Lung (tissue), 11 donors: ENCODE measurements at regions not wholly inside any gene's neighbourhood (a gene's known extent, or its start where the extent isn't known, plus 50 kb on each side); places are given as distances from the start of the nearest gene placed in this dataset.

Source experiments
- ATAC-seq: fragments of 200-7000 bp; cut with Tn5 transposase; one replicate; pipeline ENCODE4 v1.9.1; 2020; ENCODE audit warnings: moderate number of reproducible peaks; ENCODE audit not compliant: insufficient read depth, low FRiP score
- DNase-seq, 3 donors: peaks; one replicate each; pipeline ENCODE4 v3.0.0-alpha.2; 2013 to 2017
- H3K27ac ChIP-seq, 2 donors: one replicate each; pipeline ENCODE4 v1.5.1; 2013; ENCODE audit warnings: mild to moderate bottlenecking in 2 of 2, moderate library complexity in 2 of 2, control low read depth in 1 of 2, inconsistent platforms in 1 of 2, low read depth in 1 of 2, low read length in 1 of 2
- H3K27me3 ChIP-seq, 3 donors: one replicate each; pipeline ENCODE4 v1.5.1; 2013; ENCODE audit warnings: low read length in 2 of 3; ENCODE audit not compliant: control insufficient read depth in 3 of 3, insufficient read depth in 3 of 3
- H3K36me3 ChIP-seq, 4 donors: one replicate each; pipeline ENCODE4 v1.5.1; 2013; ENCODE audit warnings: low read length in 4 of 4, mild to moderate bottlenecking in 1 of 4, moderate library complexity in 1 of 4; ENCODE audit not compliant: control insufficient read depth in 4 of 4, insufficient read depth in 4 of 4
- H3K4me1 ChIP-seq, 5 donors: one replicate each; pipeline ENCODE4 v1.5.1; 2013; ENCODE audit warnings: low read length in 5 of 5, mild to moderate bottlenecking in 2 of 5, moderate library complexity in 1 of 5; ENCODE audit not compliant: control insufficient read depth in 5 of 5, insufficient read depth in 5 of 5
- H3K4me3 ChIP-seq: one replicate; pipeline ENCODE4 v1.5.1; 2013; ENCODE audit warnings: mild to moderate bottlenecking, control low read depth, moderate library complexity
- H3K9ac ChIP-seq, 2 donors: one replicate each; pipeline ENCODE4 v1.5.1; 2013; ENCODE audit warnings: low read length in 2 of 2, control low read depth in 1 of 2; ENCODE audit not compliant: insufficient read depth in 1 of 2
- H3K9me3 ChIP-seq, 4 donors: one replicate each; pipeline ENCODE4 v1.5.1; 2013; ENCODE audit warnings: low read length in 3 of 4, mild to moderate bottlenecking in 1 of 4, moderate library complexity in 1 of 4; ENCODE audit not compliant: control insufficient read depth in 4 of 4, insufficient read depth in 3 of 4
- CTCF ChIP-seq: IDR thresholded peaks from 2 replicates; pipeline ENCODE4 v1.5.1; 2012; ENCODE audit warnings: mild to moderate bottlenecking; ENCODE audit errors: control extremely low read depth, extremely low read depth
- WGBS, 2 donors: extraction: QIAGEN DNeasy Blood & Tissue Kit; methylation state at CpG; one replicate each; pipeline ENCODE4 v1.1.7; 2013; 5-methylcytosine and 5-hydroxymethylcytosine counted together
- donor health status: control.
- donor health status: control.
- donor health status: Bipolar disorder and iron deficiency.
- donor health status: healthy.
- donor health status: DM: yes; HTN: yes; CAD: no.

- Histone ChIP-seq H3K27me3 (no peaks in the 10 kb centered on the region), H3K9ac (no peak overlapping the region), H3K36me3 (no peaks in the 10 kb centered on the region), H3K4me1 (peaks cover 0 to 8% (median 3%) of the 10 kb centered on the region in 5 donors), H3K9me3 (no peaks in the 10 kb centered on the region), H3K4me3 (no peak overlapping the region), H3K27ac (no peak overlapping the region)
- WGBS, 2 donors: 92 to 95% methylated on average over 8 of the region's 8 CpGs
- ATAC-seq: no peak
- TF ChIP-seq CTCF: no peak
- no peak for DNase-seq
These were observed 257.7 kb downstream of the TXNL1 start for GRCh38 chr18:56380685-56381084.

DNA sequence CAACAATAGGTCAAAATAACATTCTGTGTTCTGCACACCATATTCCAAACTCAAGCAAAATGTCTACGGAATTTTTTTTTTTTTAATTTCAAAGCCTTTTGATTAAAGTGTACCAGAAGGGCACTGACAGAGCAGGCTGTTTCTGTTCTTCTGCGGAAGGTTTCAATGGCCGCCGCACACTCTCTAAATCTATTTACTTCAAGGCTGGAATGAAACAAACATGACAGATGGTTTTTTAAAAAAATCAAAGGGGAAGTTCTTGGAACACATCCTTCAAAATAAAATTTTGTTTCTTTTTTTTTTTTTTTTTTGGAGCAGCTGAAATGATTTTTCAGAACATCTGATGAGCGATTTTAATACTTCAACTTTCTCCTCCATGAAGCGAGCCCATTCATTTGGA is 259.1 kb downstream of the TXNL1 start:
- Histone ChIP-seq H3K9ac (peak overlapping the region in 1 of 2 donors; percentile 28), H3K36me3 (no peaks in the 10 kb centered on the region), H3K4me3 (no peak overlapping the region), H3K27me3 (no peaks in the 10 kb centered on the region), H3K9me3 (no peaks in the 10 kb centered on the region), H3K4me1 (peaks cover 0 to 8% (median 3%) of the 10 kb centered on the region in 5 donors), H3K27ac (peak overlapping the region in 1 of 2 donors; percentile 9)
- TF ChIP-seq CTCF: no peak
- 79 to 93% methylated on average over 6 of the region's 6 CpGs for WGBS, 2 donors
- DNase-seq (peak in 2 of 3 donors; percentile 28 to 52), ATAC-seq (no peak)

DNA sequence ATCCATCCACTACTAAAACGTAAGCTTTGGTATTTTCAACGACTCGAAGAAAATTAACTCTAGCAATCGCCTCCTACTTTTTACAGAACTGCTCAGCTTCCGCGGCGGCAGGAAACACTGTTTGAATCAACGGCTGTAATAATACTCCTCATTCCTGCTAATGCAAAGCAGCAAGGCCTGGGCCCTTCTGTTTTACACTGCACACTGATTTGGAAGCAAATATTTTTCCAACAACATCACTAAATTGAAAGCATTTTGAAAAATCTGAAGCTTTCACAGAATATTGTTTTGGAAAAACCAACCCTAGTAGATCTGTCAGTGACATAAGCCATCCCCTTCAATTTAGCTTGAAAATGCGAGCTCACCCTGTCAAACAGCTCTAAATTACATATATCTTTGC is 261.2 kb downstream of the TXNL1 start:
- Histone ChIP-seq H3K27ac (no peak overlapping the region), H3K36me3 (no peaks in the 10 kb centered on the region), H3K9ac (peak overlapping the region in 1 of 2 donors; percentile 11), H3K4me1 (peaks cover 0 to 13% (median 3%) of the 10 kb centered on the region in 5 donors), H3K27me3 (no peaks in the 10 kb centered on the region), H3K9me3 (no peaks in the 10 kb centered on the region), H3K4me3 (no peak overlapping the region)
- peak in 2 of 3 donors; percentile 19 to 33 for DNase-seq
- no peak for TF ChIP-seq CTCF
- ATAC-seq: no peak
- 68 to 73% methylated on average over 9 of the region's 9 CpGs for WGBS, 2 donors

- H3K9me3 ChIP-seq: no peaks in the 10 kb centered on the region
- 62 to 63% methylated on average over 3 of the region's 3 CpGs for WGBS, 2 donors
These were observed 264.3 kb downstream of the TXNL1 start for GRCh38 chr18:56374007-56374655.

More at GRCh38 chr18:56374007-56374655, 264.3 kb downstream of the TXNL1 start:
- H3K9ac ChIP-seq: no peak overlapping the region
- H3K4me1 ChIP-seq: peaks cover 0 to 13% (median 3%) of the 10 kb centered on the region in 5 donors
- H3K36me3 ChIP-seq: no peaks in the 10 kb centered on the region
- no peaks in the 10 kb centered on the region for H3K27me3 ChIP-seq
- TF ChIP-seq CTCF: no peak
- no peak for ATAC-seq
- no peak overlapping the region for H3K4me3 ChIP-seq
- no peak for DNase-seq
- no peak overlapping the region for H3K27ac ChIP-seq
